OCI-LY7 (cell line): ENCODE measurements at regions not wholly inside any gene's neighbourhood (a gene's known extent, or its start where the extent isn't known, plus 50 kb on each side); places are given as distances from the start of the nearest gene placed in this dataset.
"Not testable (repeated sequence)": the region's sequence is repeated elsewhere in the genome, so short reads cannot be mapped to it uniquely, and the experiment has no call there.

Source experiments
- BruUV-seq: library from RNA; stranded (reverse); fragments of 400-500 nt; replicated peaks from 2 replicates; lab custom pipeline; 2021; lab: Mats Ljungman, UMichigan
- CTCF ChIA-PET: fragments of 300-600 bp; sonication (Branson Sonifier 250); formaldehyde crosslinking; loops from one replicate; lab custom pipeline; 2022; ENCODE audit warnings: antibody characterized with exemption; ENCODE audit not compliant: unreplicated experiment; lab: Charles Lee
- POLR2A ChIA-PET: fragments of 300-600 bp; sonication (Branson Sonifier 250); formaldehyde crosslinking; loops from one replicate; lab custom pipeline; 2022; ENCODE audit warnings: antibody characterized with exemption; lab: Charles Lee
- DNase-seq: peaks from one replicate; pipeline ENCODE4 v3.0.0-alpha.2; 2015; ENCODE audit warnings: low spot score
- H2AFZ ChIP-seq: fragments of 200-600 bp; sonication (generic), shearing (Covaris generic); 2 replicates; pipeline ENCODE4 v1.6.1; 2014; ENCODE audit warnings: mild to moderate bottlenecking, antibody characterized with exemption, low read length, moderate library complexity
- H3K27ac ChIP-seq: fragments of 200-600 bp; sonication (generic); 2 replicates; pipeline ENCODE4 v1.5.1; 2014; ENCODE audit warnings: mixed run types, low read depth, mild to moderate bottlenecking, moderate library complexity, low read length, inconsistent platforms; ENCODE audit not compliant: poor library complexity, severe bottlenecking
- H3K36me3 ChIP-seq: fragments of 200-600 bp; sonication (generic); 2 replicates; pipeline ENCODE4 v1.6.1; 2014; ENCODE audit warnings: mild to moderate bottlenecking, antibody characterized with exemption, low read length, moderate library complexity, mixed read lengths; ENCODE audit not compliant: insufficient read depth
- H3K4me1 ChIP-seq: fragments of 200-600 bp; sonication (generic); 2 replicates; pipeline ENCODE4 v1.5.1; 2014; ENCODE audit warnings: mild to moderate bottlenecking, low read length; ENCODE audit not compliant: insufficient read depth, poor library complexity, severe bottlenecking
- H3K4me2 ChIP-seq: fragments of 200-600 bp; sonication (generic); 2 replicates; pipeline ENCODE4 v1.6.1; 2014; ENCODE audit warnings: mild to moderate bottlenecking, low read length
- H3K4me3 ChIP-seq: fragments of 200-600 bp; sonication (generic); 2 replicates; pipeline ENCODE4 v1.5.1; 2014; ENCODE audit warnings: mild to moderate bottlenecking, low read depth, low read length; ENCODE audit not compliant: poor library complexity, severe bottlenecking
- H3K79me2 ChIP-seq: fragments of 200-600 bp; sonication (generic); 2 replicates; pipeline ENCODE4 v1.6.1; 2016; ENCODE audit warnings: low read depth, mild to moderate bottlenecking, low read length, moderate library complexity, mixed read lengths; ENCODE audit not compliant: insufficient read depth
- H3K9me2 ChIP-seq: fragments of 200-600 bp; sonication (generic); 2 replicates; pipeline ENCODE4 v1.6.1; 2016; ENCODE audit warnings: mild to moderate bottlenecking, low read length, mixed read lengths; ENCODE audit not compliant: insufficient read depth
- H3K9me3 ChIP-seq: fragments of 200-600 bp; sonication (generic); 2 replicates; pipeline ENCODE4 v1.6.1; 2014; ENCODE audit warnings: mild to moderate bottlenecking, mixed run types, low read length, mixed read lengths
- H4K20me1 ChIP-seq: fragments of 200-600 bp; sonication (generic); 2 replicates; pipeline ENCODE4 v1.6.1; 2014; ENCODE audit warnings: mild to moderate bottlenecking, antibody characterized with exemption, low read length, moderate library complexity, mixed read lengths; ENCODE audit not compliant: insufficient read depth
- EZH2phosphoT487 ChIP-seq: fragments of 200-600 bp; sonication (generic); IDR thresholded peaks from 2 replicates; pipeline ENCODE4 v1.6.1; 2018; ENCODE audit warnings: low read depth, borderline replicate concordance, mild to moderate bottlenecking, mixed run types, antibody characterized with exemption, low read length, moderate library complexity, mixed read lengths
- intact Hi-C: fragments of 100-400 bp; cut with micrococcal nuclease; formaldehyde crosslinking; loops from one replicate; pipeline ENCODE4 v1.10.0; 2022; ENCODE audit not compliant: unreplicated experiment
- TF ChIP-seq, protein P1 (sequence below): fragments of 200-600 bp; sonication (generic); conservative IDR thresholded peaks from 2 replicates; pipeline ENCODE4 v1.5.1; 2014; ENCODE audit warnings: mild to moderate bottlenecking, antibody characterized with exemption, low read length, moderate library complexity, mixed read lengths

GRCh38 chr7:19351341-19352304 is 206.4 kb upstream of the FERD3L start:
- intact Hi-C loops: no loop called here
- no peak overlapping the region for H3K27ac ChIP-seq
- ChIA-PET CTCF (no interaction called here), POLR2A (no interaction called here)
- no peaks in the 10 kb centered on the region for H3K36me3 ChIP-seq
- no peak overlapping the region for H3K4me2 ChIP-seq
- TF ChIP-seq, protein P1, sequence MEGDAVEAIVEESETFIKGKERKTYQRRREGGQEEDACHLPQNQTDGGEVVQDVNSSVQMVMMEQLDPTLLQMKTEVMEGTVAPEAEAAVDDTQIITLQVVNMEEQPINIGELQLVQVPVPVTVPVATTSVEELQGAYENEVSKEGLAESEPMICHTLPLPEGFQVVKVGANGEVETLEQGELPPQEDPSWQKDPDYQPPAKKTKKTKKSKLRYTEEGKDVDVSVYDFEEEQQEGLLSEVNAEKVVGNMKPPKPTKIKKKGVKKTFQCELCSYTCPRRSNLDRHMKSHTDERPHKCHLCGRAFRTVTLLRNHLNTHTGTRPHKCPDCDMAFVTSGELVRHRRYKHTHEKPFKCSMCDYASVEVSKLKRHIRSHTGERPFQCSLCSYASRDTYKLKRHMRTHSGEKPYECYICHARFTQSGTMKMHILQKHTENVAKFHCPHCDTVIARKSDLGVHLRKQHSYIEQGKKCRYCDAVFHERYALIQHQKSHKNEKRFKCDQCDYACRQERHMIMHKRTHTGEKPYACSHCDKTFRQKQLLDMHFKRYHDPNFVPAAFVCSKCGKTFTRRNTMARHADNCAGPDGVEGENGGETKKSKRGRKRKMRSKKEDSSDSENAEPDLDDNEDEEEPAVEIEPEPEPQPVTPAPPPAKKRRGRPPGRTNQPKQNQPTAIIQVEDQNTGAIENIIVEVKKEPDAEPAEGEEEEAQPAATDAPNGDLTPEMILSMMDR: no peak
- TF ChIP-seq EZH2phosphoT487: no peak
- no peak overlapping the region for H2AFZ ChIP-seq
- no TSS peak for BruUV-seq
- no peaks in the 10 kb centered on the region for H4K20me1 ChIP-seq
- H3K4me3 ChIP-seq: no peak overlapping the region
- H3K4me1 ChIP-seq: no peaks in the 10 kb centered on the region
- H3K79me2 ChIP-seq: no peaks in the 10 kb centered on the region
- H3K9me3 ChIP-seq: no peaks in the 10 kb centered on the region
- DNase-seq: no peak
- no peaks in the 10 kb centered on the region for H3K9me2 ChIP-seq

DNA sequence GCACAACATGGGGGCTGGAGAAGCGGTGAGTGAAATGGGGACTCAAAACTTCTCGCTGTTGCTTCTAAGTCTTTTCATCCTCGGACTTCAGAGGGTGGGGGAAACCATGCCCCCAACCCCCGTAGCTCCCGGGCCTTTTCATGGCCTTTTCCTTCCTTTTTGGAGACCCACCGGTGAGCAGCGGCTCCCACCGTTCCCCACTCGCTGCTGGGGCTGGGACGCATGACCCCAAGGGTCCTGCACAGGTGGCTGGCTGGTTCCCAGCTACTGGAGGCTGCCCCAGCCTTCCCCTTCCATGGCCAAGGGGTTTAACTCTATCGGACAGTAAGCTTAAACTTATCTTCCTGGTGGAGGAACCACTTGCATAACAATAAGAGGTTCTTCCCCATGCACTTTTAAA is 194.3 kb upstream of the FERD3L start:
- Histone ChIP-seq H3K4me3 (no peak overlapping the region), H3K79me2 (no peaks in the 10 kb centered on the region), H3K4me1 (no peaks in the 10 kb centered on the region), H4K20me1 (no peaks in the 10 kb centered on the region), H3K36me3 (no peaks in the 10 kb centered on the region), H3K9me2 (no peaks in the 10 kb centered on the region), H3K9me3 (no peaks in the 10 kb centered on the region), H2AFZ (no peak overlapping the region), H3K27ac (no peak overlapping the region), H3K4me2 (no peak overlapping the region)
- TF ChIP-seq, protein P1: no peak
- TF ChIP-seq EZH2phosphoT487: no peak
- POLR2A ChIA-PET: interaction anchor here (0.6 kb wide), 1 partner anchor 27 kb away, joined by 3 read pairs; no protein-coding TSS in a partner anchor
- intact Hi-C loops: no loop called here
- no TSS peak for BruUV-seq
- CTCF ChIA-PET: no interaction called here
- DNase-seq: no peak

- not testable (repeated sequence) for H3K9me2 ChIP-seq
Measured at GRCh38 chr7:19338512-19338911, 193.3 kb upstream of the FERD3L start.

More at GRCh38 chr7:19338512-19338911, 193.3 kb upstream of the FERD3L start:
- H3K9me3 ChIP-seq, POLR2A ChIA-PET, CTCF ChIA-PET, H3K4me3 ChIP-seq, intact Hi-C loops, H2AFZ ChIP-seq, H3K4me2 ChIP-seq, H3K79me2 ChIP-seq, H3K36me3 ChIP-seq, DNase-seq, H4K20me1 ChIP-seq, H3K4me1 ChIP-seq, BruUV-seq, H3K27ac ChIP-seq: not testable (repeated sequence)
